Neural cell (in vitro differentiated cells): ENCODE measurements at regions not wholly inside any gene's neighbourhood (a gene's known extent, or its start where the extent isn't known, plus 50 kb on each side); places are given as distances from the start of the nearest gene placed in this dataset.

Experiments used
- H2AFZ ChIP-seq: fragments of 200-600, 300-800 bp; sonication (generic), shearing (Covaris generic); 2 replicates; pipeline ENCODE4 v1.6.0; 2014; ENCODE audit warnings: low read depth, mild to moderate bottlenecking, antibody characterized with exemption, low read length, moderate library complexity
- H3F3A ChIP-seq: fragments of 200-600 bp; shearing (Covaris generic); 2 replicates; pipeline ENCODE4 v1.6.1; 2016; ENCODE audit warnings: mild to moderate bottlenecking, moderate library complexity, mixed read lengths, antibody characterized with exemption, low read length; ENCODE audit not compliant: insufficient read depth, poor library complexity, severe bottlenecking
- H3K27ac ChIP-seq: fragments of 200-600, 300-800 bp; sonication (generic), shearing (Covaris generic); 2 replicates; pipeline ENCODE4 v1.5.1; 2014; ENCODE audit warnings: mild to moderate bottlenecking, low read length, moderate library complexity
- H3K27me3 ChIP-seq: fragments of 300-800, 200-600 bp; sonication (generic), shearing (Covaris generic); 2 replicates; pipeline ENCODE4 v1.6.0; 2014; ENCODE audit warnings: mild to moderate bottlenecking, low read depth, low read length, moderate library complexity; ENCODE audit not compliant: insufficient read depth
- H3K36me3 ChIP-seq: fragments of 300-800, 200-600 bp; sonication (generic), shearing (Covaris generic); 2 replicates; pipeline ENCODE4 v1.5.1; 2014; ENCODE audit warnings: mild to moderate bottlenecking, antibody characterized with exemption, low read length, moderate library complexity; ENCODE audit not compliant: insufficient read depth
- H3K4me2 ChIP-seq: fragments of 300-800, 200-600 bp; sonication (generic), shearing (Covaris generic); 2 replicates; pipeline ENCODE4 v1.6.0; 2014; ENCODE audit warnings: mild to moderate bottlenecking, low read length
- H3K4me3 ChIP-seq: fragments of 300-800, 200-600 bp; sonication (generic), shearing (Covaris generic); 2 replicates; pipeline ENCODE4 v1.5.1; 2014; ENCODE audit warnings: mild to moderate bottlenecking, low read length, moderate library complexity
- H3K79me2 ChIP-seq: fragments of 200-600 bp; shearing (Covaris generic); replicated peaks from 2 replicates; pipeline ENCODE4 v1.6.0; 2014; ENCODE audit warnings: mild to moderate bottlenecking, low read length, moderate library complexity; ENCODE audit not compliant: insufficient read depth
- H3K9ac ChIP-seq: fragments of 300-800, 200-600 bp; sonication (generic), shearing (Covaris generic); 2 replicates; pipeline ENCODE4 v1.6.1; 2016; ENCODE audit warnings: mild to moderate bottlenecking, low read length, mixed read lengths
- H3K9me2 ChIP-seq: fragments of 200-600 bp; shearing (Covaris generic); 2 replicates; pipeline ENCODE4 v1.6.1; 2016; ENCODE audit warnings: mild to moderate bottlenecking, low read length, mixed read lengths; ENCODE audit not compliant: insufficient read depth
- H3K9me3 ChIP-seq: fragments of 200-600, 300-800 bp; sonication (generic), shearing (Covaris generic); 2 replicates; pipeline ENCODE4 v1.6.1; 2016; ENCODE audit warnings: mild to moderate bottlenecking, mixed run types, low read length, moderate library complexity, mixed read lengths
- H4K20me1 ChIP-seq: fragments of 200-600 bp; shearing (Covaris generic); 2 replicates; pipeline ENCODE4 v1.6.1; 2016; ENCODE audit warnings: mild to moderate bottlenecking, mixed run types; ENCODE audit not compliant: insufficient read depth
- EP300 ChIP-seq: fragments of 450-650 bp; conservative IDR thresholded peaks from 2 replicates; pipeline ENCODE4 v1.6.1; 2014; ENCODE audit warnings: antibody characterized with exemption, mild to moderate bottlenecking, moderate library complexity; ENCODE audit not compliant: poor library complexity, severe bottlenecking
- EZH2 ChIP-seq: fragments of 200-600, 300-800 bp; shearing (Covaris generic), sonication (generic); IDR thresholded peaks from 2 replicates; pipeline ENCODE4 v1.6.1; 2014; ENCODE audit warnings: antibody characterized with exemption, low read length, borderline replicate concordance, mild to moderate bottlenecking; ENCODE audit not compliant: insufficient read depth, poor library complexity, severe bottlenecking
- MXI1 ChIP-seq: fragments of 450-650 bp; conservative IDR thresholded peaks from 2 replicates; pipeline ENCODE4 v1.6.1; 2014; ENCODE audit warnings: antibody characterized with exemption, mild to moderate bottlenecking; ENCODE audit not compliant: poor library complexity, severe bottlenecking
- POLR2AphosphoS5 ChIP-seq: IDR thresholded peaks from 2 replicates; pipeline ENCODE4 v1.6.1; 2012
- RAD21 ChIP-seq: fragments of 450-650 bp; conservative IDR thresholded peaks from 2 replicates; pipeline ENCODE4 v1.6.1; 2014; ENCODE audit warnings: antibody characterized with exemption, mild to moderate bottlenecking, moderate library complexity
- SMC3 ChIP-seq: fragments of 450-650 bp; conservative IDR thresholded peaks from 2 replicates; pipeline ENCODE4 v1.6.1; 2014; ENCODE audit warnings: antibody characterized with exemption, mild to moderate bottlenecking, moderate library complexity; ENCODE audit not compliant: poor library complexity
- TAF1 ChIP-seq: IDR thresholded peaks from 2 replicates; pipeline ENCODE4 v1.6.1; 2012; ENCODE audit warnings: low read depth
- TF ChIP-seq, protein P1 (sequence below): fragments of 450-650 bp; IDR thresholded peaks from 2 replicates; pipeline ENCODE4 v1.5.1; 2014; ENCODE audit warnings: antibody characterized with exemption, mild to moderate bottlenecking, moderate library complexity; ENCODE audit not compliant: poor library complexity, severe bottlenecking
- TF ChIP-seq, protein P2 (sequence below): IDR thresholded peaks from 2 replicates; pipeline ENCODE4 v1.6.1; 2012; ENCODE audit warnings: borderline replicate concordance

DNA sequence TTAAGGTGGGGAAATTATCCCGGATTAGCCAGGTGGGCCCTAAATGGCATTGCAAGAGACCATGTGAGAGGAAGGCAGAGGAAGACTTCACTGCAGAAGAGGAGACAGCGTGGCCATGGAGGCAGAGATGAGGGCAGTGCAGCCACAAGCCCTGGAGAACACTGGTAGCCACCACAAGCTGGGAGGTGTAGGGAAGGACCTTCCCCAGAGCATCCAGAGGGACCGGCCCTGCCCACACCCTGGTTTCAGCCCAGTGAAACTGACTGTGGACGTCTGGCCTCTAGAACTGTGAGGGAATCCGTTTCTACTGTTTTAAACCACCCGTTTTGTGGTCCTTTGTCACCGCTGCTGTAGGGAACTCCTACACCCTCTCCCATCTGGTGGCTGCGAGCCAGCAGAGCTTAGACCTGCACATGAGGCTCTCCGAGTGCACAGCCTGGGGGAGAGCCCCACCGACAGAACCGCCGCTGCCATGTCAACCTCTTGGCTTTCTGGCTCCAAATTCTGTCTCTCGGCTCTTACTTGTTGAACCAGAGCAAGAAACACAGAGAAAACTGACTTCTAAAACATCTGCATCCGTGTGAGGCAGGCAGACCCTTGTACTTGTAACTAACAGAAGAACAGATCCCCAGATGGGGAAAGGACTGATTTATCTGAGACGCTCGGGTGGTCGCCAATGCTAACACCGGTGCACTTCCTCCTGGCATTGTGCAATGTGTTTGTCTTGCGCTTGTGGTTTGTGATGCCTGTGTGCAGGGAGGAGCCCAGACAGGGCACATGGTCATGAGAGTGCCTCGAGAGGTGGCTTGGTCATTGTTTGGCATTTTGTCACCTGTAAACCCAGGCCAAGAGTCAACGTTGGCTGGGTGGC is 90.8 kb upstream of the TMPRSS2 start:
- Histone ChIP-seq H3K27me3 (no peaks in the 10 kb centered on the region), H3F3A (no peaks in the 10 kb centered on the region), H3K27ac (no peak overlapping the region), H4K20me1 (no peaks in the 10 kb centered on the region), H3K9me3 (no peaks in the 10 kb centered on the region), H3K9me2 (no peaks in the 10 kb centered on the region), H3K9ac (no peak overlapping the region), H3K4me2 (no peak overlapping the region), H2AFZ (no peak overlapping the region), H3K79me2 (no peaks in the 10 kb centered on the region), H3K36me3 (no peaks in the 10 kb centered on the region), H3K4me3 (no peak overlapping the region)
- TF ChIP-seq POLR2AphosphoS5 (no peak), EZH2 (no peak), SMC3 (no peak), RAD21 (no peak)

DNA sequence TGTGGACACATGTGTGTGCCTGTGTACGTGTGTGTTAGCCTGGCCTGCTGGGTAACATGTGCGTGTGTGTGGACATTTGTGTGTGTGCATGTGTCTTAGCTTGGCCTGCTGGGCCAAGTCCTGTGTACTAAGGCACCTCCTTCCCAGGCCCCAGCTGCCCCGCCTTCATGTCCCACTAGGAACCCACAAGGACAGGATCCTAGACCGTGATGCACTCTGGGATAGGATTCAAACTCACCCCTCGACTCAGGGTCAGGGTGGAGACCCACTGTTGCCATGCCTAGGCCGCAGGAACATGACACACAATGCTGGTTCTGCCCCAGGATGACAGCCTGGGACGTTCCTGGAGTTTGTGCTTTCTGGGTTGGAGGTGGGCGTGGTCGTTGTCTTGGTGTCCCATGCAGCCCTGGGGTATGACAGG is 89.9 kb upstream of the TMPRSS2 start:
- Histone ChIP-seq H3K9me3 (no peaks in the 10 kb centered on the region), H3K36me3 (no peaks in the 10 kb centered on the region), H3F3A (no peaks in the 10 kb centered on the region), H3K4me3 (no peak overlapping the region), H3K79me2 (no peaks in the 10 kb centered on the region), H3K9ac (no peak overlapping the region), H3K27ac (no peak overlapping the region), H3K9me2 (no peaks in the 10 kb centered on the region), H3K27me3 (no peaks in the 10 kb centered on the region), H2AFZ (no peak overlapping the region), H4K20me1 (no peaks in the 10 kb centered on the region), H3K4me2 (no peak overlapping the region)
- TF ChIP-seq TAF1 (no peak), RAD21 (no peak), POLR2AphosphoS5 (no peak), SMC3 (no peak), EP300 (no peak), EZH2 (no peak), MXI1 (no peak)
- TF ChIP-seq, protein P1, sequence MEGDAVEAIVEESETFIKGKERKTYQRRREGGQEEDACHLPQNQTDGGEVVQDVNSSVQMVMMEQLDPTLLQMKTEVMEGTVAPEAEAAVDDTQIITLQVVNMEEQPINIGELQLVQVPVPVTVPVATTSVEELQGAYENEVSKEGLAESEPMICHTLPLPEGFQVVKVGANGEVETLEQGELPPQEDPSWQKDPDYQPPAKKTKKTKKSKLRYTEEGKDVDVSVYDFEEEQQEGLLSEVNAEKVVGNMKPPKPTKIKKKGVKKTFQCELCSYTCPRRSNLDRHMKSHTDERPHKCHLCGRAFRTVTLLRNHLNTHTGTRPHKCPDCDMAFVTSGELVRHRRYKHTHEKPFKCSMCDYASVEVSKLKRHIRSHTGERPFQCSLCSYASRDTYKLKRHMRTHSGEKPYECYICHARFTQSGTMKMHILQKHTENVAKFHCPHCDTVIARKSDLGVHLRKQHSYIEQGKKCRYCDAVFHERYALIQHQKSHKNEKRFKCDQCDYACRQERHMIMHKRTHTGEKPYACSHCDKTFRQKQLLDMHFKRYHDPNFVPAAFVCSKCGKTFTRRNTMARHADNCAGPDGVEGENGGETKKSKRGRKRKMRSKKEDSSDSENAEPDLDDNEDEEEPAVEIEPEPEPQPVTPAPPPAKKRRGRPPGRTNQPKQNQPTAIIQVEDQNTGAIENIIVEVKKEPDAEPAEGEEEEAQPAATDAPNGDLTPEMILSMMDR: no peak
- TF ChIP-seq, protein P2, sequence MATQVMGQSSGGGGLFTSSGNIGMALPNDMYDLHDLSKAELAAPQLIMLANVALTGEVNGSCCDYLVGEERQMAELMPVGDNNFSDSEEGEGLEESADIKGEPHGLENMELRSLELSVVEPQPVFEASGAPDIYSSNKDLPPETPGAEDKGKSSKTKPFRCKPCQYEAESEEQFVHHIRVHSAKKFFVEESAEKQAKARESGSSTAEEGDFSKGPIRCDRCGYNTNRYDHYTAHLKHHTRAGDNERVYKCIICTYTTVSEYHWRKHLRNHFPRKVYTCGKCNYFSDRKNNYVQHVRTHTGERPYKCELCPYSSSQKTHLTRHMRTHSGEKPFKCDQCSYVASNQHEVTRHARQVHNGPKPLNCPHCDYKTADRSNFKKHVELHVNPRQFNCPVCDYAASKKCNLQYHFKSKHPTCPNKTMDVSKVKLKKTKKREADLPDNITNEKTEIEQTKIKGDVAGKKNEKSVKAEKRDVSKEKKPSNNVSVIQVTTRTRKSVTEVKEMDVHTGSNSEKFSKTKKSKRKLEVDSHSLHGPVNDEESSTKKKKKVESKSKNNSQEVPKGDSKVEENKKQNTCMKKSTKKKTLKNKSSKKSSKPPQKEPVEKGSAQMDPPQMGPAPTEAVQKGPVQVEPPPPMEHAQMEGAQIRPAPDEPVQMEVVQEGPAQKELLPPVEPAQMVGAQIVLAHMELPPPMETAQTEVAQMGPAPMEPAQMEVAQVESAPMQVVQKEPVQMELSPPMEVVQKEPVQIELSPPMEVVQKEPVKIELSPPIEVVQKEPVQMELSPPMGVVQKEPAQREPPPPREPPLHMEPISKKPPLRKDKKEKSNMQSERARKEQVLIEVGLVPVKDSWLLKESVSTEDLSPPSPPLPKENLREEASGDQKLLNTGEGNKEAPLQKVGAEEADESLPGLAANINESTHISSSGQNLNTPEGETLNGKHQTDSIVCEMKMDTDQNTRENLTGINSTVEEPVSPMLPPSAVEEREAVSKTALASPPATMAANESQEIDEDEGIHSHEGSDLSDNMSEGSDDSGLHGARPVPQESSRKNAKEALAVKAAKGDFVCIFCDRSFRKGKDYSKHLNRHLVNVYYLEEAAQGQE: no peak
